GM19240 (cell line): ENCODE measurements at regions not wholly inside any gene's neighbourhood (a gene's known extent, or its start where the extent isn't known, plus 50 kb on each side); places are given as distances from the start of the nearest gene placed in this dataset.
"Not testable (repeated sequence)": the region's sequence is repeated elsewhere in the genome, so short reads cannot be mapped to it uniquely, and the experiment has no call there.

Source experiments
- DNase-seq: peaks from one replicate; pipeline ENCODE4 v3.0.0; 2011; ENCODE audit warnings: low spot score; ENCODE audit not compliant: insufficient read length

GRCh38 chr14:34300882-34301734 lies 160.9 kb downstream of the SPTSSA start:
- no peak for DNase-seq

DNA sequence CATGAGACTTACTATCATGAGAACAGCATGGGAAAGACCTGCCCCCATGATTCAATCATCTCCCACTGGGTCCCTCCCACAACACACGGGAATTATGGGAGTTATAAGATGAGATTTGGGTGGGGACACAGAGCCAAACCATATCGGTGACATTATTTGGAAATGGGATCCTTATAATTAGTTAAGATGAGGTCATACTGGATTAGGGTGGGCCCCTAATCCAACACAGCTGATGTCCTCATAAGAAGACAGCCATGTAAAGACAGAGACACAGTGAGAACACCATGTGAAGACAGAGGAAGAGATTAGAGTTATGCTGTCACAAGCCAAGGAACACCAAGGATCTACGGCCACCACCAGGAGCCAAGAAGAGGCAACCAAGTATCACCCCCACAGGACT lies 161.7 kb downstream of the SPTSSA start:
- no peak for DNase-seq

DNA sequence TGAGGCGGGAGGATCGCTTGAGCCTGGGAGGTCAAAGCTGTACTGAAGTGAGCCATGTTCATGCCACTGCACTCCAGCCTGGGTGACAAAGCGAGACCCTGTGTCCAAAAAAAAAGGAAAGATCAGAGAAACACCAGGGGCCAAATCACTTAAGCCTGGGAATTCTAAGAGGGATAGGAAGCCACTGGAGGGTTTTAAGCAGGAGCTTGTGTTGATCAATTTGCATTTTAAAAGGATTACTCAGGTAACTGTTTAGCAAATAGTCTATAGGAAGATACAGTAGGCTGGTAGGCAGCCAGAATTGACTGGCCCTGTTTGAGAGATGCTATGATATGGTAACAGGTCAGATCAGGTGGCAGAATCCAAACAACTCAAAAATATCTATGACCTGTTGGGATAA lies 162.7 kb downstream of the SPTSSA start:
- no peak for DNase-seq

DNA sequence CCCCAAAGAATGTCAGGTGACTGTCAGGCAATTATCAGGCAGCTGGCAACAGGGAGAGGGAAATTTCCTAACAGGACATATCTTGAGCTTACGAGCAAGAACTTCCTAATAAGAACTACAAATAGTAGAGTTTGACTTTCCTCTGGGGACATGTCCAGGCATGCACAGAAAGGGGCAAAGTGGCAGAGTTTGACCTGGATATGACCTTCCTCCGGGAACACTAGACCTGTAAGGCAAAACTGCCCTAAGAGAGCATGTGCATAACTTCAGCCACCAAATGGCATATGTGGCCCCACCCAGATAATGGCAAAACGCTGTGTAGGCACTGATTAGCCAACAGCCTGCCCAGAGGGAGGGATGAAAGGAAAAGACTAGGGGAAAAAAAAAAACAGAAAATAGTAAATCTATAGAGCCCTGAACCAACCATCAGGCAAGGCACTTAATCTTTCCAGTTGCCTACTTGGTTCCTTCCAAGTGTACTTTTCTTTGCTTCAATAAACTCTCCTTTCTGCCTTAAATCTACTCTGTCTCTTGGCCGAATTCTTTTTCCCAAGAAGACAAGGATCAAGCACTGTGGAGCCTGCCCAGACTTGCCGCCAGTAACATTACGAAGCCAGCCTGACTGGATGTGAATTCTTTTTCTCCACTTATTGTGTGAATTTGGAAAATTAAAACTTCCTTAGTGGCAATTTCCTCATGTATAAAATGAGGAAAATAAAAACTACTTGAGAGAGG lies 164.1 kb downstream of the SPTSSA start:
- DNase-seq = no peak

DNA sequence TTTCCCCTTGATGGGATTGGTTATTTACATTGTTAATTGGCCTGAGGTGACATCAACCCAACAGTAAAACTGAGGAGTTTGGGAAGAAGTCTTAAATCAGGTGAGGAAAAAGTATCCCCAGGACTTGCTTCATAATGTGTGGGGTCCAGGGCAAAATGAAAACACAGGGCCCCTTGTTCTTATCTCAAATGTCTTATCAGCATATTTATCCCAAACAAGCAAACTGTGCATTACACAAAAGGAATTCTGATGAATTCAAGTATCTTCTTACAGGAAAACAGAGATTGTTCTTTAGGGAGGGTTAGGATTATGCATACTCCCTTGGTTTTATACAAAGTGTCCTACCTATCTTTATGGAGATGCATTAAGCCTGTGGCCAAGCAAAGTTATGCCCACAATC lies 178.4 kb downstream of the SPTSSA start:
- no peak for DNase-seq

GRCh38 chr14:34277191-34277590 lies 184.8 kb downstream of the SPTSSA start:
- no peak for DNase-seq

GRCh38 chr14:34275530-34275929 lies 186.5 kb downstream of the SPTSSA start:
- DNase-seq = no peak

DNA sequence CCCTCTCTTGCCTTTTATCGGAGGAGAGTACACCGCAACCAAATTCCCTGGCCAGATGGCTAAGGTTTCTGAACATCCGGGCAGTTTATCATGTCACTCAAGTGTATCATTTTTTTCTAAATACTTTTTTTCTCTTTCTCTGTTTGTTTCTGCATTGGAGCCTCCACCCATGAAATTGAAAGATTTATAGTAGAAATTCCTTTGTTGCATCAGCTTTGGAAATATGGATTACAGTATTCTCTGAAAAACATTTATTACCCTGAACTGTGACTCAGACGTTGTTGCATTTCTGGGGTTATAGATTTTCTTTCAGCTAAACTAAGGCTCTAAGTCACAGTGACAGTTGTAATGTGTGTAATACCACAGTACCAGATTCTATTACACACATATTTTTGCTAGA lies 187.0 kb downstream of the SPTSSA start:
- no peak for DNase-seq

- not testable (repeated sequence) for DNase-seq
These were observed 188.3 kb downstream of the SPTSSA start for GRCh38 chr14:34273716-34274115.

DNA sequence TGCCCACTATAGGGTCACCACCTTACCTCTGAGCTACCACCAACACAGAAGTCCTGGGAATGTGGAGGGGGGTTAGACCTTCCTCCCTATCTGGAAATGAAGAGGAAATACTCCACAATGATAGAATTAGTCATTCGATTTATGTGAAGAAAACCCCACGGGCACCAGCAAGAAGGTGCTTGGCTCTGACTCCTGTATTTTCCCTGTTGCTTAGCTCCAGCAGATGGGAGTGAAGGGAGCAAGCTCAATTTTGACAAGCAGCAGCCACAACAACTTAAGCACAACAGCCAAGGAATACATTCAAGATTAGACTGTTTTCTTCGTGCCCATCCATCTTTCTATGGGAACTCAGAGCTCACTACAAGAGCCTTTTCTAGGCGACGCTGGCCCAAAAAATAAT lies 191.7 kb downstream of the SPTSSA start:
- no peak for DNase-seq

GRCh38 chr14:34266344-34266743 lies 195.7 kb downstream of the SPTSSA start:
- no peak for DNase-seq

GRCh38 chr14:34262127-34262910 lies 199.7 kb downstream of the SPTSSA start:
- no peak for DNase-seq

- DNase-seq = no peak
These were observed 202.0 kb downstream of the SPTSSA start for GRCh38 chr14:34259996-34260395.

GRCh38 chr14:34258318-34258717 lies 203.7 kb downstream of the SPTSSA start:
- no peak for DNase-seq

GRCh38 chr14:34257505-34257904 lies 204.5 kb downstream of the SPTSSA start:
- no peak for DNase-seq

GRCh38 chr14:34256223-34256622 lies 205.8 kb downstream of the SPTSSA start:
- no peak for DNase-seq

DNA sequence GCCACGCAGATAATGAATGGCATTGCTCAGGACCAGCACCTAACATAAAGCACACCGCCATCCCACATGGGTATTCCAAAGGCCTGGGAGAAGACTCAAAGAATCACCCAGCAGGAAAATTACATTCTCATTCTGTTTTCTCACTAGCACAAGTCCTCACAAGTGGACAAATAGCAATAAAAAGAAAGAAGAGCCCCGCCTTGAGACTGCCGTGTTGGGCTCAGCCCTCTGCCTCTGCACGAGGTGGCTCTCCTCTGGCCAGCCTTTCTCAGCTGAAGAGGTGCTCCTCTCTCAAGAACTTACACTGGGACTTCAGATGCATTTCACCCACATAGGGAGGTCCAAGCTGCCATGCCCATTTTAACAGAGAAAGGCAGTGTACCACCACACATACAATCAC lies 207.5 kb downstream of the SPTSSA start:
- DNase-seq = no peak

GRCh38 chr14:34254031-34254430 lies 208.0 kb downstream of the SPTSSA start:
- DNase-seq = no peak

- DNase-seq = no peak
These were observed 209.8 kb downstream of the SPTSSA start for GRCh38 chr14:34252227-34252626.

GRCh38 chr14:34251662-34252061 lies 210.4 kb downstream of the SPTSSA start:
- no peak for DNase-seq

DNA sequence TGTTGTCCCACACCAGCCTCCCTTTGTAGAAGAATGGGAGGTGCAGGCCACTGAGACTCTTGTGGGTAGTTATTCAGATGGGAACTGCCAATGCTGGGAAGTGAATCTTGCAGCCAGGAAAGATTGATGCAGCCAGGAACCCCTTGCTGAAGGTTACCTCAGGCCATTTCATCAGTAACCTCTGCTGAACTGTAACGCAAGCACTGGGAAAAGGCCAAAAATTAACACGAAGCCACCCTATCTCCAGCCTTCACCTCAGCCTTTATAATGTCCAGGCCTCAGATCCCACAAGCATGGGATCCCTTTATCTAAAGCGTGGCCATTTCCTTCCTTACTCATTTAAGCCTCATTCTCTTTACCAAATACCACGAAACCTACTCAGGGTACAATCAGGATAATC lies 211.1 kb downstream of the SPTSSA start:
- DNase-seq = no peak

DNA sequence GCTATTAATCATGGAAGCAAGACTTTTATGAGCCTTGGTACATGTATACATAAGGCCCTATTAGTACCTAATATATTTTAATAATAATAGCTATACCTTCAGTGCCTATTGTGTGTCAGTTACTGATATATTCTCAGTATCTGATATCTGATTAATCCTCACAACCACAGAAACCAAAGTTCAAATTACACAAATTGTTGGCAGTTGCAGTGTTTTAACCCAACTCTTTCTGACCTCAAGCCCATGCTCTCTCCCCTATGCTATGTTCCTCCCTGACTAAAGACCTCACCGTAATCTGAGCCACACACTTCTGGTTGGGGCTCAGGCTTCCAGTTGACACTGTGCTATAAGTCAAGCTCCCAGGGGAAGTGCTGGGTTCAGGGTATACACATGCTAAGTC lies 214.4 kb downstream of the SPTSSA start:
- DNase-seq = no peak
